Right lobe of liver (tissue), 4 donors: ENCODE measurements at regions not wholly inside any gene's neighbourhood (a gene's known extent, or its start where the extent isn't known, plus 50 kb on each side); places are given as distances from the start of the nearest gene placed in this dataset.

ENCODE experiments used
- POLR2A ChIP-seq: fragments of 450-650 bp; IDR thresholded peaks from one replicate; pipeline ENCODE4 v1.6.1; 2017; ENCODE audit warnings: antibody characterized with exemption, mild to moderate bottlenecking
- TF ChIP-seq, protein P1 (sequence below), 4 donors: fragments of 200-600 bp in 3 of 4; fragments of 450-650 bp in 1 of 4; IDR thresholded peaks; one replicate each; pipeline versions ENCODE4 v1.5.1 to v1.8.0; 2016 to 2022; ENCODE audit warnings: antibody characterized with exemption in 4 of 4, mild to moderate bottlenecking in 2 of 4
- donor health status: DM: no; HTN: no; CAD: no.
- donor health status: DM: no; HTN: no; CAD: no.
- donor health status: DM: no; HTN: yes; CAD: no.

DNA sequence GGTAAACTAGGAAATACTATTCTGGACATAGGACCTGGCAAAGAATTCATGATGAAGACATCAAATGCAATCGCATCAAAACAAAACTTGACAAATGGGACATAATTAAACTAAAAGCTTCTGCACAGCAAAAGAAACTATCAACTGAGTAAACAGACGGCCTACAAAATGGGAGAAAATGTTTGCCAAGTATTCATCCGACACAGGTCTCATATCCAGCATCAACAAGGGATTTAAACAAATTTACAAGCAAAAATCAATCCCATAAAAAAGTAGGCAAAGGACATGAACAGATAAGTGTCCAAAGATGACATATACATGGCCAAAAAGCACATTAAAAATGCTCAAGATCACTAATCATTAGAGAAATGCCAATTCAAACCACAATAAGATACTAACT, 1088.9 kb downstream of the NAALADL2 start:
- TF ChIP-seq, protein P1, sequence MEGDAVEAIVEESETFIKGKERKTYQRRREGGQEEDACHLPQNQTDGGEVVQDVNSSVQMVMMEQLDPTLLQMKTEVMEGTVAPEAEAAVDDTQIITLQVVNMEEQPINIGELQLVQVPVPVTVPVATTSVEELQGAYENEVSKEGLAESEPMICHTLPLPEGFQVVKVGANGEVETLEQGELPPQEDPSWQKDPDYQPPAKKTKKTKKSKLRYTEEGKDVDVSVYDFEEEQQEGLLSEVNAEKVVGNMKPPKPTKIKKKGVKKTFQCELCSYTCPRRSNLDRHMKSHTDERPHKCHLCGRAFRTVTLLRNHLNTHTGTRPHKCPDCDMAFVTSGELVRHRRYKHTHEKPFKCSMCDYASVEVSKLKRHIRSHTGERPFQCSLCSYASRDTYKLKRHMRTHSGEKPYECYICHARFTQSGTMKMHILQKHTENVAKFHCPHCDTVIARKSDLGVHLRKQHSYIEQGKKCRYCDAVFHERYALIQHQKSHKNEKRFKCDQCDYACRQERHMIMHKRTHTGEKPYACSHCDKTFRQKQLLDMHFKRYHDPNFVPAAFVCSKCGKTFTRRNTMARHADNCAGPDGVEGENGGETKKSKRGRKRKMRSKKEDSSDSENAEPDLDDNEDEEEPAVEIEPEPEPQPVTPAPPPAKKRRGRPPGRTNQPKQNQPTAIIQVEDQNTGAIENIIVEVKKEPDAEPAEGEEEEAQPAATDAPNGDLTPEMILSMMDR (IDR thresholded peaks at IDR 0.05) = no peak
- no peak for TF ChIP-seq POLR2A
